IMR-90 (cell line): ENCODE measurements at regions not wholly inside any gene's neighbourhood (a gene's known extent, or its start where the extent isn't known, plus 50 kb on each side); places are given as distances from the start of the nearest gene placed in this dataset.

Source experiments
- BHLHE40 ChIP-seq: fragments of 150-350 bp; IDR thresholded peaks from 2 replicates; pipeline ENCODE4 v1.6.1; 2016; ENCODE audit warnings: mild to moderate bottlenecking, low read depth, low read length
- CEBPB ChIP-seq: IDR thresholded peaks from 2 replicates; pipeline ENCODE4 v1.6.1; 2012; ENCODE audit warnings: low read depth, low read length, improper control_type of control experiment
- ELK1 ChIP-seq: fragments of 150-350 bp; IDR thresholded peaks from 2 replicates; pipeline ENCODE4 v1.6.1; 2016; ENCODE audit warnings: low read depth, mild to moderate bottlenecking, low read length, moderate library complexity, borderline replicate concordance
- MAFK ChIP-seq: IDR thresholded peaks from 2 replicates; pipeline ENCODE4 v1.6.1; 2012; ENCODE audit warnings: low read depth, low read length, improper control_type of control experiment
- MAZ ChIP-seq: IDR thresholded peaks from 2 replicates; pipeline ENCODE4 v1.6.1; 2012; ENCODE audit warnings: low read depth, mild to moderate bottlenecking, low read length, improper control_type of control experiment, moderate library complexity, borderline replicate concordance
- MXI1 ChIP-seq: IDR thresholded peaks from 2 replicates; pipeline ENCODE4 v1.6.1; 2012; ENCODE audit warnings: low read depth, mild to moderate bottlenecking, low read length, moderate library complexity, borderline replicate concordance
- POLR2A ChIP-seq: IDR thresholded peaks from 2 replicates; pipeline ENCODE4 v1.6.1; 2012; ENCODE audit warnings: mild to moderate bottlenecking, low read depth, low read length
- RAD21 ChIP-seq: IDR thresholded peaks from 2 replicates; pipeline ENCODE4 v1.6.1; 2012; ENCODE audit warnings: low read length, improper control_type of control experiment
- RFX5 ChIP-seq: IDR thresholded peaks from 2 replicates; pipeline ENCODE4 v1.8.0; 2012; ENCODE audit warnings: low read depth, mild to moderate bottlenecking, low read length, moderate library complexity
- TF ChIP-seq, protein P1 (sequence below): conservative IDR thresholded peaks from 2 replicates; pipeline ENCODE4 v1.5.1; 2012; ENCODE audit warnings: mild to moderate bottlenecking, low read depth, low read length, improper control_type of control experiment

GRCh38 chr6:90941885-90942284 is 355.0 kb upstream of the MAP3K7 start:
- TF ChIP-seq, protein P1, sequence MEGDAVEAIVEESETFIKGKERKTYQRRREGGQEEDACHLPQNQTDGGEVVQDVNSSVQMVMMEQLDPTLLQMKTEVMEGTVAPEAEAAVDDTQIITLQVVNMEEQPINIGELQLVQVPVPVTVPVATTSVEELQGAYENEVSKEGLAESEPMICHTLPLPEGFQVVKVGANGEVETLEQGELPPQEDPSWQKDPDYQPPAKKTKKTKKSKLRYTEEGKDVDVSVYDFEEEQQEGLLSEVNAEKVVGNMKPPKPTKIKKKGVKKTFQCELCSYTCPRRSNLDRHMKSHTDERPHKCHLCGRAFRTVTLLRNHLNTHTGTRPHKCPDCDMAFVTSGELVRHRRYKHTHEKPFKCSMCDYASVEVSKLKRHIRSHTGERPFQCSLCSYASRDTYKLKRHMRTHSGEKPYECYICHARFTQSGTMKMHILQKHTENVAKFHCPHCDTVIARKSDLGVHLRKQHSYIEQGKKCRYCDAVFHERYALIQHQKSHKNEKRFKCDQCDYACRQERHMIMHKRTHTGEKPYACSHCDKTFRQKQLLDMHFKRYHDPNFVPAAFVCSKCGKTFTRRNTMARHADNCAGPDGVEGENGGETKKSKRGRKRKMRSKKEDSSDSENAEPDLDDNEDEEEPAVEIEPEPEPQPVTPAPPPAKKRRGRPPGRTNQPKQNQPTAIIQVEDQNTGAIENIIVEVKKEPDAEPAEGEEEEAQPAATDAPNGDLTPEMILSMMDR: no peak
- TF ChIP-seq MAFK (no peak), RAD21 (no peak), MXI1 (no peak), POLR2A (no peak), CEBPB (no peak), MAZ (no peak), RFX5 (no peak), BHLHE40 (no peak), ELK1 (no peak)
